GM23338 (cell line): ENCODE measurements at regions not wholly inside any gene's neighbourhood (a gene's known extent, or its start where the extent isn't known, plus 50 kb on each side); places are given as distances from the start of the nearest gene placed in this dataset.

Experiments
- ATAC-seq: fragments of 200-7000 bp; cut with Tn5 transposase; 3 replicates; pipeline ENCODE4 v1.9.1; 2020
- DNase-seq: peaks from one replicate; pipeline ENCODE4 v3.0.0-alpha.2; 2015; ENCODE audit warnings: low spot score
- H2AFZ ChIP-seq: fragments of 200-600 bp; sonication (generic); 2 replicates; pipeline ENCODE4 v1.8.0; 2016; ENCODE audit warnings: antibody characterized with exemption, mild to moderate bottlenecking, moderate library complexity
- H3F3A ChIP-seq: fragments of 200-600 bp; sonication (generic); replicated peaks from 2 replicates; pipeline ENCODE4 v1.8.0; 2017; ENCODE audit warnings: antibody characterized with exemption, mixed run types, low read depth
- H3K27ac ChIP-seq: fragments of 200-600 bp; sonication (generic); 2 replicates; pipeline ENCODE4 v1.6.1; 2016; ENCODE audit warnings: low read depth
- H3K27me3 ChIP-seq: fragments of 200-600 bp; sonication (generic); 2 replicates; pipeline ENCODE4 v1.8.0; 2016; ENCODE audit warnings: mild to moderate bottlenecking, mixed run types, moderate library complexity; ENCODE audit not compliant: insufficient read depth
- H3K36me3 ChIP-seq: fragments of 200-600 bp; sonication (generic); 2 replicates; pipeline ENCODE4 v1.8.0; 2016; ENCODE audit warnings: mild to moderate bottlenecking; ENCODE audit not compliant: insufficient read depth
- H3K4me1 ChIP-seq: fragments of 200-600 bp; sonication (generic); 2 replicates; pipeline ENCODE4 v1.8.0; 2016; ENCODE audit warnings: mild to moderate bottlenecking, moderate library complexity; ENCODE audit not compliant: insufficient read depth
- H3K4me2 ChIP-seq: fragments of 200-600 bp; sonication (generic); 2 replicates; pipeline ENCODE4 v1.7.1; 2017; ENCODE audit warnings: mixed run types
- H3K4me3 ChIP-seq: fragments of 200-600 bp; sonication (generic); 2 replicates; pipeline ENCODE4 v1.6.1; 2016; ENCODE audit warnings: mixed run types
- H3K79me2 ChIP-seq: fragments of 200-600 bp; sonication (generic); replicated peaks from 2 replicates; pipeline ENCODE4 v1.8.0; 2017; ENCODE audit warnings: mild to moderate bottlenecking; ENCODE audit not compliant: insufficient read depth
- H3K9me2 ChIP-seq: fragments of 200-600 bp; sonication (generic); 2 replicates; pipeline ENCODE4 v1.8.0; 2017; ENCODE audit not compliant: insufficient read depth
- H4K20me1 ChIP-seq: fragments of 200-600 bp; sonication (generic); replicated peaks from 2 replicates; pipeline ENCODE4 v1.8.0; 2017; ENCODE audit warnings: mild to moderate bottlenecking; ENCODE audit not compliant: insufficient read depth
- H3K27ac Mint-ChIP-seq: 2 replicates; pipeline ENCODE4 v1.8.0; 2020; ENCODE audit warnings: inconsistent platforms, mild to moderate bottlenecking, moderate library complexity, mixed read lengths
- H3K27me3 Mint-ChIP-seq: 3 replicates; pipeline ENCODE4 v1.8.0; 2022; ENCODE audit warnings: low read depth, mild to moderate bottlenecking, moderate library complexity, mixed read lengths, inconsistent platforms; ENCODE audit not compliant: insufficient read depth, poor library complexity
- H3K36me3 Mint-ChIP-seq: 3 replicates; pipeline ENCODE4 v1.8.0; 2021; ENCODE audit warnings: low read depth, mild to moderate bottlenecking, inconsistent platforms, moderate library complexity, mixed read lengths
- H3K4me1 Mint-ChIP-seq: 3 replicates; pipeline ENCODE4 v1.8.0; 2020; ENCODE audit warnings: mild to moderate bottlenecking, inconsistent platforms, mixed read lengths
- H3K4me3 Mint-ChIP-seq: 3 replicates; pipeline ENCODE4 v1.8.0; 2021; ENCODE audit warnings: moderate library complexity, mild to moderate bottlenecking, inconsistent platforms, mixed read lengths
- H3K9me3 Mint-ChIP-seq: 3 replicates; pipeline ENCODE4 v1.8.0; 2020; ENCODE audit warnings: moderate library complexity, mild to moderate bottlenecking, inconsistent platforms, mixed read lengths
- CREB1 ChIP-seq: fragments of 250-450 bp; sonication (Bioruptor Pico); IDR thresholded peaks from 2 replicates; pipeline ENCODE4 v1.5.0; 2020; ENCODE audit warnings: low read depth, mild to moderate bottlenecking, moderate library complexity
- EZH2phosphoT487 ChIP-seq: fragments of 200-600 bp; sonication (generic); IDR thresholded peaks from one replicate; pipeline ENCODE4 v1.8.1; 2018; ENCODE audit warnings: antibody characterized with exemption; ENCODE audit not compliant: unreplicated experiment
- NANOG ChIP-seq: IDR thresholded peaks from 2 replicates; pipeline ENCODE4 v1.6.1; 2016; ENCODE audit warnings: antibody characterized with exemption, borderline replicate concordance
- TF ChIP-seq, protein P1 (sequence below): fragments of 250-450 bp; sonication (Bioruptor Pico); IDR thresholded peaks from 2 replicates; pipeline ENCODE4 v1.5.0; 2020; ENCODE audit warnings: mild to moderate bottlenecking, moderate library complexity
- TF ChIP-seq, protein P2 (sequence below): IDR thresholded peaks from 2 replicates; pipeline ENCODE4 v1.6.1; 2016; ENCODE audit warnings: antibody characterized with exemption

DNA sequence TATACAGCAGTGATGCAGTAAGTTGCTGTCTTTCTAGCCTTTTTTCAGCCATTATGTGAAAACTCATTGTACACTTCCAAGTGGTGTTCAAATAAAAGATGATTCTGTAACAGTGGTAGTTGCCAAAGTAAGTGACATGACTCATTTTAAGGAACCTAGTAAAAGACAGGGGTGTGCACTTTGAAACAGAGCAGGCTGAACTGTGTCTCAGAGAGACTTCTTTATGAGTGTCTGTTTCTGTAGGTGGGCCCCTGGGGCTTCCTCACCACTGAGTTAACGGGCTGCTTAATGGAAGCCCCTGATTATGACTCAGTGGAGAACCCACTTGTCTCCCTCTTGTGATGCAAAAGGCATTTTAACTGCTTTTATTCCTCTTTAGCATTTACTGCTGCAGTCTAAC lies 147.3 kb downstream of the PCTP start (continued):
- TF ChIP-seq, protein P1, sequence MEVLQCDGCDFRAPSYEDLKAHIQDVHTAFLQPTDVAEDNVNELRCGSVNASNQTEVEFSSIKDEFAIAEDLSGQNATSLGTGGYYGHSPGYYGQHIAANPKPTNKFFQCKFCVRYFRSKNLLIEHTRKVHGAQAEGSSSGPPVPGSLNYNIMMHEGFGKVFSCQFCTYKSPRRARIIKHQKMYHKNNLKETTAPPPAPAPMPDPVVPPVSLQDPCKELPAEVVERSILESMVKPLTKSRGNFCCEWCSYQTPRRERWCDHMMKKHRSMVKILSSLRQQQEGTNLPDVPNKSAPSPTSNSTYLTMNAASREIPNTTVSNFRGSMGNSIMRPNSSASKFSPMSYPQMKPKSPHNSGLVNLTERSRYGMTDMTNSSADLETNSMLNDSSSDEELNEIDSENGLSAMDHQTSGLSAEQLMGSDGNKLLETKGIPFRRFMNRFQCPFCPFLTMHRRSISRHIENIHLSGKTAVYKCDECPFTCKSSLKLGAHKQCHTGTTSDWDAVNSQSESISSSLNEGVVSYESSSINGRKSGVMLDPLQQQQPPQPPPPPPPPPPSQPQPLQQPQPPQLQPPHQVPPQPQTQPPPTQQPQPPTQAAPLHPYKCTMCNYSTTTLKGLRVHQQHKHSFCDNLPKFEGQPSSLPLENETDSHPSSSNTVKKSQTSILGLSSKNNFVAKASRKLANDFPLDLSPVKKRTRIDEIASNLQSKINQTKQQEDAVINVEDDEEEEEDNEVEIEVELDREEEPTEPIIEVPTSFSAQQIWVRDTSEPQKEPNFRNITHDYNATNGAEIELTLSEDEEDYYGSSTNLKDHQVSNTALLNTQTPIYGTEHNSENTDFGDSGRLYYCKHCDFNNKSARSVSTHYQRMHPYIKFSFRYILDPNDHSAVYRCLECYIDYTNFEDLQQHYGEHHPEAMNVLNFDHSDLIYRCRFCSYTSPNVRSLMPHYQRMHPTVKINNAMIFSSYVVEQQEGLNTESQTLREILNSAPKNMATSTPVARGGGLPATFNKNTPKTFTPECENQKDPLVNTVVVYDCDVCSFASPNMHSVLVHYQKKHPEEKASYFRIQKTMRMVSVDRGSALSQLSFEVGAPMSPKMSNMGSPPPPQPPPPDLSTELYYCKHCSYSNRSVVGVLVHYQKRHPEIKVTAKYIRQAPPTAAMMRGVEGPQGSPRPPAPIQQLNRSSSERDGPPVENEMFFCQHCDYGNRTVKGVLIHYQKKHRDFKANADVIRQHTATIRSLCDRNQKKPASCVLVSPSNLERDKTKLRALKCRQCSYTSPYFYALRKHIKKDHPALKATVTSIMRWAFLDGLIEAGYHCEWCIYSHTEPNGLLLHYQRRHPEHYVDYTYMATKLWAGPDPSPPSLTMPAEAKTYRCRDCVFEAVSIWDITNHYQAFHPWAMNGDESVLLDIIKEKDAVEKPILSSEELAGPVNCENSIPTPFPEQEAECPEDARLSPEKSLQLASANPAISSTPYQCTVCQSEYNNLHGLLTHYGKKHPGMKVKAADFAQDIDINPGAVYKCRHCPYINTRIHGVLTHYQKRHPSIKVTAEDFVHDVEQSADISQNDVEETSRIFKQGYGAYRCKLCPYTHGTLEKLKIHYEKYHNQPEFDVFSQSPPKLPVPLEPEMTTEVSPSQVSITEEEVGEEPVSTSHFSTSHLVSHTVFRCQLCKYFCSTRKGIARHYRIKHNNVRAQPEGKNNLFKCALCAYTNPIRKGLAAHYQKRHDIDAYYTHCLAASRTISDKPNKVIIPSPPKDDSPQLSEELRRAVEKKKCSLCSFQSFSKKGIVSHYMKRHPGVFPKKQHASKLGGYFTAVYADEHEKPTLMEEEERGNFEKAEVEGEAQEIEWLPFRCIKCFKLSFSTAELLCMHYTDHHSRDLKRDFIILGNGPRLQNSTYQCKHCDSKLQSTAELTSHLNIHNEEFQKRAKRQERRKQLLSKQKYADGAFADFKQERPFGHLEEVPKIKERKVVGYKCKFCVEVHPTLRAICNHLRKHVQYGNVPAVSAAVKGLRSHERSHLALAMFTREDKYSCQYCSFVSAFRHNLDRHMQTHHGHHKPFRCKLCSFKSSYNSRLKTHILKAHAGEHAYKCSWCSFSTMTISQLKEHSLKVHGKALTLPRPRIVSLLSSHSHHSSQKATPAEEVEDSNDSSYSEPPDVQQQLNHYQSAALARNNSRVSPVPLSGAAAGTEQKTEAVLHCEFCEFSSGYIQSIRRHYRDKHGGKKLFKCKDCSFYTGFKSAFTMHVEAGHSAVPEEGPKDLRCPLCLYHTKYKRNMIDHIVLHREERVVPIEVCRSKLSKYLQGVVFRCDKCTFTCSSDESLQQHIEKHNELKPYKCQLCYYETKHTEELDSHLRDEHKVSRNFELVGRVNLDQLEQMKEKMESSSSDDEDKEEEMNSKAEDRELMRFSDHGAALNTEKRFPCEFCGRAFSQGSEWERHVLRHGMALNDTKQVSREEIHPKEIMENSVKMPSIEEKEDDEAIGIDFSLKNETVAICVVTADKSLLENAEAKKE (CRISPR knock-in tag): no peak
- TF ChIP-seq NANOG (no peak), EZH2phosphoT487 (no peak)

DNA sequence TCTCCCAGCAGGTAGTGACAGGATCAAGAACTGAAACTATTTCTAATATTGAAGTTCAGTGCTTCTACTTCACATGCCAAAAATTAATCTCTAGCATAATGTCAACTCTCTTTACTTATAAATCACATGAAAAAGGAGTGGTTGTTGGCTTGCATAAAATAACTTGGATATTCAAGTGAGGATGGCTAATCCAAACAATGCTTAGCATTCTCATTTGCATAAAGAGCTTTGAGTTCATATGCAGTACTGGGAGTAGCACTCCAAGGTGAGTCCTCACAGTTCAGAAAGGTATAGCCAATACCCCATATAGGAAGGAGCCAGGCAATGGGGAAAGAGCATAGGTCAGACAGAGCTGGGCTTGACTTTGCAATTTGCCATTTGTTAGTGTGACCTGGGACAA lies 149.3 kb downstream of the PCTP start:
- no peaks in the 10 kb centered on the region for H3K36me3 Mint-ChIP-seq
- no peaks in the 10 kb centered on the region for H4K20me1 ChIP-seq
- H2AFZ ChIP-seq: no peak overlapping the region
- no peak overlapping the region for H3K4me2 ChIP-seq
- DNase-seq (no peak), ATAC-seq (no peak)
- no peaks in the 10 kb centered on the region for H3K4me1 Mint-ChIP-seq
- H3K4me3 Mint-ChIP-seq: no peak overlapping the region
- no peaks in the 10 kb centered on the region for H3K4me1 ChIP-seq
- H3K27me3 Mint-ChIP-seq: no peaks in the 10 kb centered on the region
- H3K79me2 ChIP-seq: no peaks in the 10 kb centered on the region
- H3K27me3 ChIP-seq: no peaks in the 10 kb centered on the region
- H3K4me3 ChIP-seq: no peak overlapping the region
- no peaks in the 10 kb centered on the region for H3K9me3 Mint-ChIP-seq
- H3K27ac ChIP-seq: no peak overlapping the region
- TF ChIP-seq CREB1 (CRISPR knock-in tag): no peak
- TF ChIP-seq, protein P2, sequence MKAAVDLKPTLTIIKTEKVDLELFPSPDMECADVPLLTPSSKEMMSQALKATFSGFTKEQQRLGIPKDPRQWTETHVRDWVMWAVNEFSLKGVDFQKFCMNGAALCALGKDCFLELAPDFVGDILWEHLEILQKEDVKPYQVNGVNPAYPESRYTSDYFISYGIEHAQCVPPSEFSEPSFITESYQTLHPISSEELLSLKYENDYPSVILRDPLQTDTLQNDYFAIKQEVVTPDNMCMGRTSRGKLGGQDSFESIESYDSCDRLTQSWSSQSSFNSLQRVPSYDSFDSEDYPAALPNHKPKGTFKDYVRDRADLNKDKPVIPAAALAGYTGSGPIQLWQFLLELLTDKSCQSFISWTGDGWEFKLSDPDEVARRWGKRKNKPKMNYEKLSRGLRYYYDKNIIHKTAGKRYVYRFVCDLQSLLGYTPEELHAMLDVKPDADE: no peak
- H3K36me3 ChIP-seq: no peaks in the 10 kb centered on the region
- no peaks in the 10 kb centered on the region for H3F3A ChIP-seq
- H3K27ac Mint-ChIP-seq: no peak overlapping the region
- peaks cover 3% of the 10 kb centered on the region; the same call in 1 of the 2 replicates for H3K9me2 ChIP-seq
